ENCODE measurements at regions not wholly inside any gene's neighbourhood (a gene's known extent, or its start where the extent isn't known, plus 50 kb on each side); places are given as distances from the start of the nearest gene placed in this dataset.

- H2AFZ ChIP-seq (ENCODE audit: low read depth, low read length): no peak overlapping the region
- no peaks in the 10 kb centered on the region for H3K27me3 ChIP-seq (ENCODE audit: insufficient read depth, low read depth, low read length)
- no peaks in the 10 kb centered on the region for H3F3A ChIP-seq (ENCODE audit: insufficient read depth, low read length, poor library complexity, severe bottlenecking)
- no peak overlapping the region for H3K9ac ChIP-seq (ENCODE audit: low read length)
- TF ChIP-seq, protein P1, sequence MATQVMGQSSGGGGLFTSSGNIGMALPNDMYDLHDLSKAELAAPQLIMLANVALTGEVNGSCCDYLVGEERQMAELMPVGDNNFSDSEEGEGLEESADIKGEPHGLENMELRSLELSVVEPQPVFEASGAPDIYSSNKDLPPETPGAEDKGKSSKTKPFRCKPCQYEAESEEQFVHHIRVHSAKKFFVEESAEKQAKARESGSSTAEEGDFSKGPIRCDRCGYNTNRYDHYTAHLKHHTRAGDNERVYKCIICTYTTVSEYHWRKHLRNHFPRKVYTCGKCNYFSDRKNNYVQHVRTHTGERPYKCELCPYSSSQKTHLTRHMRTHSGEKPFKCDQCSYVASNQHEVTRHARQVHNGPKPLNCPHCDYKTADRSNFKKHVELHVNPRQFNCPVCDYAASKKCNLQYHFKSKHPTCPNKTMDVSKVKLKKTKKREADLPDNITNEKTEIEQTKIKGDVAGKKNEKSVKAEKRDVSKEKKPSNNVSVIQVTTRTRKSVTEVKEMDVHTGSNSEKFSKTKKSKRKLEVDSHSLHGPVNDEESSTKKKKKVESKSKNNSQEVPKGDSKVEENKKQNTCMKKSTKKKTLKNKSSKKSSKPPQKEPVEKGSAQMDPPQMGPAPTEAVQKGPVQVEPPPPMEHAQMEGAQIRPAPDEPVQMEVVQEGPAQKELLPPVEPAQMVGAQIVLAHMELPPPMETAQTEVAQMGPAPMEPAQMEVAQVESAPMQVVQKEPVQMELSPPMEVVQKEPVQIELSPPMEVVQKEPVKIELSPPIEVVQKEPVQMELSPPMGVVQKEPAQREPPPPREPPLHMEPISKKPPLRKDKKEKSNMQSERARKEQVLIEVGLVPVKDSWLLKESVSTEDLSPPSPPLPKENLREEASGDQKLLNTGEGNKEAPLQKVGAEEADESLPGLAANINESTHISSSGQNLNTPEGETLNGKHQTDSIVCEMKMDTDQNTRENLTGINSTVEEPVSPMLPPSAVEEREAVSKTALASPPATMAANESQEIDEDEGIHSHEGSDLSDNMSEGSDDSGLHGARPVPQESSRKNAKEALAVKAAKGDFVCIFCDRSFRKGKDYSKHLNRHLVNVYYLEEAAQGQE (IDR thresholded peaks at IDR 0.05; ENCODE audit: borderline replicate concordance): no peak
- TF ChIP-seq CTCF (IDR thresholded peaks at IDR 0.05; ENCODE audit: poor library complexity, severe bottlenecking) (no peak), POLR2AphosphoS5 (IDR thresholded peaks at IDR 0.05) (no peak), SMC3 (conservative IDR thresholded peaks at IDR 0.05; ENCODE audit: poor library complexity) (no peak), MXI1 (conservative IDR thresholded peaks at IDR 0.05; ENCODE audit: poor library complexity, severe bottlenecking) (no peak), TAF1 (IDR thresholded peaks at IDR 0.05; ENCODE audit: low read depth) (no peak), EP300 (conservative IDR thresholded peaks at IDR 0.05; ENCODE audit: poor library complexity, severe bottlenecking) (no peak)
- H3K9me2 ChIP-seq (ENCODE audit: insufficient read depth, low read length): no peaks in the 10 kb centered on the region
- H3K9me3 ChIP-seq (ENCODE audit: low read length): no peaks in the 10 kb centered on the region
- H3K27ac ChIP-seq (ENCODE audit: low read length): no peak overlapping the region
- H4K20me1 ChIP-seq (ENCODE audit: insufficient read depth): no peaks in the 10 kb centered on the region
- H3K4me2 ChIP-seq (ENCODE audit: low read length): no peak overlapping the region
- H3K4me3 ChIP-seq (ENCODE audit: low read length): no peak overlapping the region
- H3K79me2 ChIP-seq (replicated peaks; ENCODE audit: insufficient read depth, low read length): no peaks in the 10 kb centered on the region
- H3K36me3 ChIP-seq (ENCODE audit: insufficient read depth, low read length): no peaks in the 10 kb centered on the region
Observed at GRCh38 chr5:133735346-133735745, 123.0 kb upstream of the FSTL4 start.

DNA sequence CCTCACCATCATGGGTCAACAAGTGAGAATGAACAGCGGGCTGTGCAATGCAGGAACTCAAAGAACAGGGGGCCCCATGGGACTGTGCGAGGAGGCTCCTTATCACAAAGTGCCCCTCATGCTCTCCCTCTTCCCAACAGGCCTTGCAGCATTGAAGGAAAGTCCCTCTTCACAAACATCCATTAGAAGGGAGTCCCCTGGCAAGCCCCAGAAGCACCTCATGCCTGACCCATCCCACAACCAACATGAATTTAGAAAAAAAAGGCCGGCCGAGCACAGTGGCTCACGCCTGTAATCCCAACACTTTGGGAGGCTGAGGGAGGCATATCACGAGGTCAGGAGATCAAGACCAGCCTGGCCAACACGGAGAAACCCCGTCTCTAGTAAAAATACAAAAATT lies 122.6 kb upstream of the FSTL4 start:
- Histone ChIP-seq H3K9me2 (ENCODE audit: insufficient read depth, low read length) (no peaks in the 10 kb centered on the region), H3K4me3 (ENCODE audit: low read length) (no peak overlapping the region), H3K27me3 (ENCODE audit: insufficient read depth, low read depth, low read length) (no peaks in the 10 kb centered on the region), H3F3A (ENCODE audit: insufficient read depth, low read length, poor library complexity, severe bottlenecking) (no peaks in the 10 kb centered on the region), H3K9me3 (ENCODE audit: low read length) (no peaks in the 10 kb centered on the region), H3K9ac (ENCODE audit: low read length) (no peak overlapping the region), H3K4me2 (ENCODE audit: low read length) (no peak overlapping the region), H3K79me2 (replicated peaks; ENCODE audit: insufficient read depth, low read length) (no peaks in the 10 kb centered on the region), H3K27ac (ENCODE audit: low read length) (no peak overlapping the region), H2AFZ (ENCODE audit: low read depth, low read length) (no peak overlapping the region), H3K36me3 (ENCODE audit: insufficient read depth, low read length) (no peaks in the 10 kb centered on the region), H4K20me1 (ENCODE audit: insufficient read depth) (no peaks in the 10 kb centered on the region)
- TF ChIP-seq EP300 (conservative IDR thresholded peaks at IDR 0.05; ENCODE audit: poor library complexity, severe bottlenecking) (no peak), SMC3 (conservative IDR thresholded peaks at IDR 0.05; ENCODE audit: poor library complexity) (no peak), EZH2 (IDR thresholded peaks at IDR 0.05; ENCODE audit: borderline replicate concordance, insufficient read depth, low read length, poor library complexity, severe bottlenecking) (no peak), POLR2AphosphoS5 (IDR thresholded peaks at IDR 0.05) (no peak), TAF1 (IDR thresholded peaks at IDR 0.05; ENCODE audit: low read depth) (no peak), RAD21 (conservative IDR thresholded peaks at IDR 0.05) (no peak), MXI1 (conservative IDR thresholded peaks at IDR 0.05; ENCODE audit: poor library complexity, severe bottlenecking) (no peak), CTCF (IDR thresholded peaks at IDR 0.05; ENCODE audit: poor library complexity, severe bottlenecking) (no peak)
- TF ChIP-seq, protein P1 (IDR thresholded peaks at IDR 0.05; ENCODE audit: borderline replicate concordance): no peak

Data from neural cell (in vitro differentiated cells).